ENCODE measurements at regions not wholly inside any gene's neighbourhood (a gene's known extent, or its start where the extent isn't known, plus 50 kb on each side); places are given as distances from the start of the nearest gene placed in this dataset.
"Not testable (repeated sequence)": the region's sequence is repeated elsewhere in the genome, so short reads cannot be mapped to it uniquely, and the experiment has no call there.

GRCh38 chr9:41754403-41754802 lies 374.8 kb downstream of the CNTNAP3B start:
- DNase-seq = not testable (repeated sequence)

GRCh38 chr9:41741897-41742296 lies 387.3 kb downstream of the CNTNAP3B start:
- DNase-seq = not testable (repeated sequence)

- not testable (repeated sequence) for DNase-seq
Measured at GRCh38 chr9:41741173-41741572, 388.1 kb downstream of the CNTNAP3B start.

GRCh38 chr9:41738681-41739080 lies 390.5 kb downstream of the CNTNAP3B start:
- not testable (repeated sequence) for DNase-seq

- DNase-seq = not testable (repeated sequence)
Measured at GRCh38 chr9:41699190-41699589, 430.0 kb downstream of the CNTNAP3B start.

GRCh38 chr9:41697080-41697479 lies 432.1 kb downstream of the CNTNAP3B start:
- DNase-seq = not testable (repeated sequence)

GRCh38 chr9:41679312-41679711 lies 449.9 kb downstream of the CNTNAP3B start:
- DNase-seq = not testable (repeated sequence)

- DNase-seq = not testable (repeated sequence)
Measured at GRCh38 chr9:41663497-41664036, 465.7 kb downstream of the CNTNAP3B start.

GRCh38 chr9:41658706-41659105 lies 469.6 kb upstream of the ZNG1F start:
- not testable (repeated sequence) for DNase-seq

- not testable (repeated sequence) for DNase-seq
Measured at GRCh38 chr9:41658116-41658515, 469.0 kb upstream of the ZNG1F start.

- DNase-seq = not testable (repeated sequence)
Measured at GRCh38 chr9:41657141-41657540, 468.0 kb upstream of the ZNG1F start.

GRCh38 chr9:41655071-41655554 lies 466.0 kb upstream of the ZNG1F start:
- not testable (repeated sequence) for DNase-seq

GRCh38 chr9:41654349-41654748 lies 465.2 kb upstream of the ZNG1F start:
- not testable (repeated sequence) for DNase-seq

GRCh38 chr9:41653560-41654340 lies 464.6 kb upstream of the ZNG1F start:
- DNase-seq = not testable (repeated sequence)

- not testable (repeated sequence) for DNase-seq
Measured at GRCh38 chr9:41652800-41653199, 463.7 kb upstream of the ZNG1F start.

GRCh38 chr9:41652100-41652713 lies 463.1 kb upstream of the ZNG1F start:
- not testable (repeated sequence) for DNase-seq

GRCh38 chr9:41650086-41650485 lies 461.0 kb upstream of the ZNG1F start:
- not testable (repeated sequence) for DNase-seq

- not testable (repeated sequence) for DNase-seq
Measured at GRCh38 chr9:41648564-41648963, 459.4 kb upstream of the ZNG1F start.

- not testable (repeated sequence) for DNase-seq
Measured at GRCh38 chr9:41646246-41646645, 457.1 kb upstream of the ZNG1F start.

GRCh38 chr9:41643571-41644279 lies 454.6 kb upstream of the ZNG1F start:
- DNase-seq = peak; percentile 3

GRCh38 chr9:41633726-41634125 lies 444.6 kb upstream of the ZNG1F start:
- DNase-seq = not testable (repeated sequence)

- DNase-seq = not testable (repeated sequence)
Measured at GRCh38 chr9:41623666-41624065, 434.5 kb upstream of the ZNG1F start.

GRCh38 chr9:41619254-41619653 lies 430.1 kb upstream of the ZNG1F start:
- not testable (repeated sequence) for DNase-seq
